ENCODE measurements at regions not wholly inside any gene's neighbourhood (a gene's known extent, or its start where the extent isn't known, plus 50 kb on each side); places are given as distances from the start of the nearest gene placed in this dataset.

- no peak for TF ChIP-seq CTCF (conservative IDR thresholded peaks at IDR 0.05 in 1 of 2, IDR thresholded peaks at IDR 0.05 in 1 of 2; ENCODE audit: extremely low read depth in 1 of 2, insufficient read depth in 1 of 2, low read depth in 1 of 2, low read length in 2 of 2)
- no peak for TF ChIP-seq EZH2 (IDR thresholded peaks at IDR 0.05; ENCODE audit: borderline replicate concordance, low read length)
Observed at GRCh38 chr16:49911430-49911829, 55.5 kb upstream of the ZNF423 start.

All from mammary epithelial cell (primary cell).